Fibroblast of lung (primary cell): ENCODE measurements at regions not wholly inside any gene's neighbourhood (a gene's known extent, or its start where the extent isn't known, plus 50 kb on each side); places are given as distances from the start of the nearest gene placed in this dataset.
"Not testable (repeated sequence)": the region's sequence is repeated elsewhere in the genome, so short reads cannot be mapped to it uniquely, and the experiment has no call there.

Experiments used
- DNase-seq, 2 donors: peaks; one replicate each; pipeline versions ENCODE4 v3.0.0 to v3.0.0-alpha.2; 2010; ENCODE audit warnings: low read depth in 2 of 2
- H2AFZ ChIP-seq: 2 replicates; pipeline ENCODE4 v1.5.1; 2012; ENCODE audit warnings: low read length, control low read depth, inconsistent platforms
- H3K27ac ChIP-seq: 2 replicates; pipeline ENCODE4 v1.5.1; 2011; ENCODE audit warnings: low read length, control low read depth; ENCODE audit not compliant: insufficient read depth
- H3K27me3 ChIP-seq: 2 replicates; pipeline ENCODE4 v1.5.1; 2011; ENCODE audit warnings: mild to moderate bottlenecking, low read length; ENCODE audit not compliant: control insufficient read depth, insufficient read depth
- H3K36me3 ChIP-seq: 2 replicates; pipeline ENCODE4 v1.5.1; 2011; ENCODE audit warnings: low read length; ENCODE audit not compliant: control insufficient read depth, insufficient read depth
- H3K4me1 ChIP-seq: 2 replicates; pipeline ENCODE4 v1.5.1; 2011; ENCODE audit warnings: low read length; ENCODE audit not compliant: control insufficient read depth, insufficient read depth; ENCODE audit errors: extremely low read depth
- H3K4me2 ChIP-seq: 2 replicates; pipeline ENCODE4 v1.5.1; 2011; ENCODE audit warnings: low read length, control low read depth; ENCODE audit not compliant: insufficient read depth; ENCODE audit errors: extremely low read depth
- H3K4me3 ChIP-seq, 4 experiments: fragments of 200-600 bp in 1 of 4; sonication (generic) in 1 of 4; replicated peaks in 1 of 4; 2 replicates each; pipeline ENCODE4 v1.5.1; 2011 to 2016; ENCODE audit warnings: low read length in 4 of 4, low read depth in 3 of 4, mild to moderate bottlenecking in 3 of 4, control low read depth in 2 of 4, inconsistent platforms in 1 of 4, mixed read lengths in 1 of 4; ENCODE audit not compliant: insufficient read depth in 1 of 4; ENCODE audit errors: control extremely low read depth in 1 of 4
- H3K79me2 ChIP-seq: 2 replicates; pipeline ENCODE4 v1.5.1; 2012; ENCODE audit warnings: mild to moderate bottlenecking, low read length, inconsistent platforms; ENCODE audit not compliant: control insufficient read depth, insufficient read depth
- H3K9ac ChIP-seq: 2 replicates; pipeline ENCODE4 v1.5.1; 2011; ENCODE audit warnings: mild to moderate bottlenecking, low read length, control low read depth; ENCODE audit not compliant: insufficient read depth
- H3K9me3 ChIP-seq: 2 replicates; pipeline ENCODE4 v1.5.1; 2012; ENCODE audit warnings: low read depth, low read length; ENCODE audit not compliant: control insufficient read depth, insufficient read depth
- H4K20me1 ChIP-seq: 2 replicates; pipeline ENCODE4 v1.5.1; 2011; ENCODE audit warnings: low read length; ENCODE audit not compliant: control insufficient read depth, insufficient read depth; ENCODE audit errors: extremely low read depth
- CTCF ChIP-seq, 2 donors: IDR thresholded peaks in 1 of 2; conservative IDR thresholded peaks in 1 of 2; 1 replicate in 1 of 2; 2 replicates in 1 of 2; pipeline ENCODE4 v1.5.1; 2011 to 2012; ENCODE audit warnings: low read length in 2 of 2, control low read depth in 1 of 2, inconsistent platforms in 1 of 2, low read depth in 1 of 2, mild to moderate bottlenecking in 1 of 2
- EZH2 ChIP-seq: IDR thresholded peaks from 2 replicates; pipeline ENCODE4 v1.5.1; 2012; ENCODE audit warnings: low read length, control low read depth, mild to moderate bottlenecking; ENCODE audit errors: missing control alignments

- Histone ChIP-seq H3K4me1 (no peaks in the 10 kb centered on the region), H3K4me3 (no peak overlapping the region), H3K36me3 (no peaks in the 10 kb centered on the region), H3K27ac (no peak overlapping the region), H3K27me3 (no peaks in the 10 kb centered on the region), H2AFZ (no peak overlapping the region), H4K20me1 (no peaks in the 10 kb centered on the region), H3K4me2 (no peak overlapping the region), H3K9ac (no peak overlapping the region), H3K79me2 (no peaks in the 10 kb centered on the region), H3K9me3 (no peaks in the 10 kb centered on the region)
- no peak for DNase-seq
- no peak for TF ChIP-seq EZH2
Measured at GRCh38 chr9:108742191-108742590, 113.6 kb downstream of the ACTL7B start.

- H3K79me2 ChIP-seq, H3K27me3 ChIP-seq, H4K20me1 ChIP-seq, H3K9ac ChIP-seq, H3K4me3 ChIP-seq, H3K4me2 ChIP-seq, H3K4me1 ChIP-seq, H3K36me3 ChIP-seq, H3K9me3 ChIP-seq, H3K27ac ChIP-seq, DNase-seq, H2AFZ ChIP-seq: not testable (repeated sequence)
Measured at GRCh38 chr9:108731292-108731691, 124.5 kb downstream of the ACTL7B start.

- peak in 1 of 2 donors; percentile 42 for DNase-seq
- H3K27me3 ChIP-seq: no peaks in the 10 kb centered on the region
- TF ChIP-seq EZH2: no peak
- no peak for TF ChIP-seq CTCF (conservative IDR thresholded peaks at IDR 0.05 in 1 of 2, IDR thresholded peaks at IDR 0.05 in 1 of 2; ENCODE audit: low read depth in 1 of 2, low read length in 2 of 2)
- no peak overlapping the region for H2AFZ ChIP-seq
- H3K9me3 ChIP-seq: no peaks in the 10 kb centered on the region
- H3K4me3 ChIP-seq: no peak overlapping the region
- H3K27ac ChIP-seq: no peak overlapping the region
- H4K20me1 ChIP-seq: no peaks in the 10 kb centered on the region
- H3K79me2 ChIP-seq: no peaks in the 10 kb centered on the region
- H3K36me3 ChIP-seq: no peaks in the 10 kb centered on the region
- H3K4me1 ChIP-seq: no peaks in the 10 kb centered on the region
- no peak overlapping the region for H3K4me2 ChIP-seq
- H3K9ac ChIP-seq: no peak overlapping the region
Measured at GRCh38 chr9:108727580-108728111, 128.1 kb downstream of the ACTL7B start.

GRCh38 chr9:108724652-108725051 is 131.1 kb downstream of the ACTL7B start:
- Histone ChIP-seq H3K36me3 (no peaks in the 10 kb centered on the region), H3K9ac (no peak overlapping the region), H4K20me1 (no peaks in the 10 kb centered on the region), H3K79me2 (no peaks in the 10 kb centered on the region), H2AFZ (no peak overlapping the region), H3K27me3 (no peaks in the 10 kb centered on the region), H3K27ac (no peak overlapping the region), H3K4me1 (no peaks in the 10 kb centered on the region), H3K4me3 (no peak overlapping the region), H3K4me2 (no peak overlapping the region), H3K9me3 (no peaks in the 10 kb centered on the region)
- DNase-seq: peak in 1 of 2 donors; percentile 88
- TF ChIP-seq EZH2 (no peak), CTCF (conservative IDR thresholded peaks at IDR 0.05 in 1 of 2, IDR thresholded peaks at IDR 0.05 in 1 of 2; ENCODE audit: low read depth in 1 of 2, low read length in 2 of 2) (no peak)
